ENCODE measurements at regions not wholly inside any gene's neighbourhood (a gene's known extent, or its start where the extent isn't known, plus 50 kb on each side); places are given as distances from the start of the nearest gene placed in this dataset.

DNA sequence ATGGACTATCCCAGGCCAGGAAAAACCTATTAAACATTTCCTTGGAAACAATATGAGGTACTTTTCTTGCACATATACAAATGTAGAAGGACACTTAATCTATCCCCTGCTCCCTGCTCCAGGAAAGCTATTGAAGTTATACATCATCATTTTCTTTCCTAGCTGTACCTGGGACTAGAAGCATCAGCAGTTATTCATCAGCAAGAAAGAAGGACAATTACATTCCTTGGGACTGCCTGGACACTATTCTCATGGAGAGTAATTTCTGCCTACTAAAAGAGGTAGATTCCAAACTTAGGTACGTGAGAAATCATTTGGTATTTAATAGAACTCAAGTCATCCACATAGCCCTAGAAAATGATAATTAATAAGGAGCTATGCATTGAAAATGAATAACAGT is 51.0 kb upstream of the PICALM start:
- no peak for TF ChIP-seq EZH2 (IDR thresholded peaks at IDR 0.05; ENCODE audit: insufficient read depth, low read length)
- TF ChIP-seq, protein P1, sequence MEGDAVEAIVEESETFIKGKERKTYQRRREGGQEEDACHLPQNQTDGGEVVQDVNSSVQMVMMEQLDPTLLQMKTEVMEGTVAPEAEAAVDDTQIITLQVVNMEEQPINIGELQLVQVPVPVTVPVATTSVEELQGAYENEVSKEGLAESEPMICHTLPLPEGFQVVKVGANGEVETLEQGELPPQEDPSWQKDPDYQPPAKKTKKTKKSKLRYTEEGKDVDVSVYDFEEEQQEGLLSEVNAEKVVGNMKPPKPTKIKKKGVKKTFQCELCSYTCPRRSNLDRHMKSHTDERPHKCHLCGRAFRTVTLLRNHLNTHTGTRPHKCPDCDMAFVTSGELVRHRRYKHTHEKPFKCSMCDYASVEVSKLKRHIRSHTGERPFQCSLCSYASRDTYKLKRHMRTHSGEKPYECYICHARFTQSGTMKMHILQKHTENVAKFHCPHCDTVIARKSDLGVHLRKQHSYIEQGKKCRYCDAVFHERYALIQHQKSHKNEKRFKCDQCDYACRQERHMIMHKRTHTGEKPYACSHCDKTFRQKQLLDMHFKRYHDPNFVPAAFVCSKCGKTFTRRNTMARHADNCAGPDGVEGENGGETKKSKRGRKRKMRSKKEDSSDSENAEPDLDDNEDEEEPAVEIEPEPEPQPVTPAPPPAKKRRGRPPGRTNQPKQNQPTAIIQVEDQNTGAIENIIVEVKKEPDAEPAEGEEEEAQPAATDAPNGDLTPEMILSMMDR (IDR thresholded peaks at IDR 0.05; ENCODE audit: insufficient read depth, low read depth, low read length): no peak
- Histone ChIP-seq H3K79me2 (ENCODE audit: insufficient read depth, low read length) (no peaks in the 10 kb centered on the region), H3K4me2 (ENCODE audit: low read length) (no peak overlapping the region), H3K27me3 (ENCODE audit: insufficient read depth, low read length) (no peaks in the 10 kb centered on the region), H3K9me3 (ENCODE audit: insufficient read depth, low read depth, low read length) (no peaks in the 10 kb centered on the region), H3K4me1 (ENCODE audit: insufficient read depth, low read length) (peaks cover 23% of the 10 kb centered on the region), H3K4me3 (ENCODE audit: insufficient read depth, low read depth, low read length) (no peak overlapping the region), H3K27ac (ENCODE audit: low read depth, low read length) (no peak overlapping the region), H3K36me3 (ENCODE audit: insufficient read depth, low read length) (no peaks in the 10 kb centered on the region), H4K20me1 (ENCODE audit: insufficient read depth, low read length) (no peaks in the 10 kb centered on the region), H3K9ac (ENCODE audit: low read length) (no peak overlapping the region), H2AFZ (ENCODE audit: low read depth, low read length) (no peak overlapping the region)
- Mint-ChIP-seq H3K9me3 (ENCODE audit: unreplicated experiment) (peaks cover 2% of the 10 kb centered on the region), H3K4me1 (ENCODE audit: low read depth, unreplicated experiment) (peaks cover 28% of the 10 kb centered on the region), H3K36me3 (ENCODE audit: low read depth, unreplicated experiment) (no peaks in the 10 kb centered on the region), H3K27me3 (ENCODE audit: low read depth, unreplicated experiment) (no peaks in the 10 kb centered on the region), H3K4me3 (ENCODE audit: unreplicated experiment) (no peak overlapping the region), H3K27ac (ENCODE audit: unreplicated experiment) (no peak overlapping the region)
- DNase-seq (ENCODE audit: low read depth) (no peak), FAIRE-seq (no peak)

DNA sequence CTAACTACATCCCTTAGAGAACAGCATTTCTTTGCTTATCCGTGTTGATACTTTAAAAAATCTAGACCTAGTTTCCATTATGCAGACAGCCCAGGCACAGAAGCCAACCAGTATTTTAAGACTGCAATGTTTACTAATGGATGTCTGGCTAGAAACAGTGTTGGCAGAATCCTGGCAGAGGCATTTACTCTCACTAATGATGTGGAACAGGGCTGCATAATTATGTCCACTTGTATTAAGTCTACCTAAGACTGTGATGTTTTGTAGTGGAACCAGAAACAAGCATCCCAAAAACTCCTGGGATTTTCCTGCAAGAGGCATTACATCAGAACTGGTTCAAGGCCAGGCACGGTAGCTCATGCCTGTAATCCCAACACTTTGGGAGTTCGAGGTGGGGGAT is 50.2 kb upstream of the PICALM start:
- TF ChIP-seq, protein P1 (IDR thresholded peaks at IDR 0.05; ENCODE audit: insufficient read depth, low read depth, low read length): no peak
- TF ChIP-seq EZH2 (IDR thresholded peaks at IDR 0.05; ENCODE audit: insufficient read depth, low read length): no peak
- no peaks in the 10 kb centered on the region for H3K9me3 ChIP-seq (ENCODE audit: insufficient read depth, low read depth, low read length)
- H3K27me3 ChIP-seq (ENCODE audit: insufficient read depth, low read length): no peaks in the 10 kb centered on the region
- H3K4me3 Mint-ChIP-seq (ENCODE audit: unreplicated experiment): no peak overlapping the region
- peak; percentile 53 for DNase-seq (ENCODE audit: low read depth)
- no peak overlapping the region for H3K27ac ChIP-seq (ENCODE audit: low read depth, low read length)
- H4K20me1 ChIP-seq (ENCODE audit: insufficient read depth, low read length): no peaks in the 10 kb centered on the region
- peaks cover 24% of the 10 kb centered on the region for H3K4me1 Mint-ChIP-seq (ENCODE audit: low read depth, unreplicated experiment)
- no peak overlapping the region for H3K27ac Mint-ChIP-seq (ENCODE audit: unreplicated experiment)
- no peaks in the 10 kb centered on the region for H3K27me3 Mint-ChIP-seq (ENCODE audit: low read depth, unreplicated experiment)
- no peaks in the 10 kb centered on the region for H3K36me3 Mint-ChIP-seq (ENCODE audit: low read depth, unreplicated experiment)
- no peaks in the 10 kb centered on the region for H3K79me2 ChIP-seq (ENCODE audit: insufficient read depth, low read length)
- FAIRE-seq: no peak
- H2AFZ ChIP-seq (ENCODE audit: low read depth, low read length): no peak overlapping the region
- H3K4me2 ChIP-seq (ENCODE audit: low read length): no peak overlapping the region
- no peak overlapping the region for H3K9ac ChIP-seq (ENCODE audit: low read length)
- peaks cover 23% of the 10 kb centered on the region for H3K4me1 ChIP-seq (ENCODE audit: insufficient read depth, low read length)
- no peaks in the 10 kb centered on the region for H3K36me3 ChIP-seq (ENCODE audit: insufficient read depth, low read length)
- H3K9me3 Mint-ChIP-seq (ENCODE audit: unreplicated experiment): peaks cover 2% of the 10 kb centered on the region
- H3K4me3 ChIP-seq (ENCODE audit: insufficient read depth, low read depth, low read length): no peak overlapping the region
